HG02938 (cell line): ENCODE measurements at regions not wholly inside any gene's neighbourhood (a gene's known extent, or its start where the extent isn't known, plus 50 kb on each side); places are given as distances from the start of the nearest gene placed in this dataset.

Experiments used
- ATAC-seq: cut with Tn5 transposase; IDR thresholded peaks from one replicate; pipeline ENCODE4 v1.9.1; 2021; ENCODE audit warnings: mild to moderate bottlenecking, moderate library complexity; ENCODE audit not compliant: unreplicated experiment

DNA sequence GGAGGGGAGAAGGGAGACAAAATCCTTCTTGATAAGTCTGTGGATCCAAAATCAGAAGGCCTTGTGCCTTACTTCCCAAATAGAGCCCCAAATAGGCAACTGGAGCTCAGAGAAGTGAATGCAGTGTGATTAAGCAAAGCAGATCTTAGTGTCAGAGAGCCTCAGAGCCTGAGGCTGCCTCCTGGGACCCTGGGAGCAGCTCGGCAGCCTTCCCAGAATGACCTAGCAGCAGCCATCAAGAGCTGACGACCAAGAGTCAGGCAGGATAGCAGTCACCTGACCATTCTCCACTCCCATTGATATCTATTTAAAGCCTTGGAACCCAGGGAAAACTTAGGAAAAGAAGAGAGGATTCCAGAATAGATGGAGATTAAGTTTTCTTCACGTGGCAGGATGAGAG is 78.0 kb upstream of the SMYD2 start:
- ATAC-seq, result no peak

DNA sequence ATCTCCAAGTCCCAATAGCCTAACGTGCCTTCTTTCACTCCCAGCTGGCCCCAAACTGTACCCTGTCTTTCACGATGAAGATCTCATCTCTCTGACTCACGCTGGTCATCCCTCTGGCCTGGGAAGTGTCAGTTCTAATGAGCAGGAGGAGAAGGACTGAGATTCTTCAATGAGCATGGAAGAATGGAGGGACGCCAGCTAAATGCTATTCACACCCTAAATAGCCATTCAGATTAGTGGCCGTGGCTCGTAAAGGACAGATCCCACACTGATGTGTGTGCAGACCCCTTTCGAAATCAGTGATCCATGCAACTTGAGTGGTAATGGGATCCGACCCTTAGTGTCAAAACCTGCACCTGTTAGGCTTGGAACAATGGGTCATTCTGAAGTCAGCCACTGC is 75.9 kb upstream of the SMYD2 start:
- no peak for ATAC-seq

DNA sequence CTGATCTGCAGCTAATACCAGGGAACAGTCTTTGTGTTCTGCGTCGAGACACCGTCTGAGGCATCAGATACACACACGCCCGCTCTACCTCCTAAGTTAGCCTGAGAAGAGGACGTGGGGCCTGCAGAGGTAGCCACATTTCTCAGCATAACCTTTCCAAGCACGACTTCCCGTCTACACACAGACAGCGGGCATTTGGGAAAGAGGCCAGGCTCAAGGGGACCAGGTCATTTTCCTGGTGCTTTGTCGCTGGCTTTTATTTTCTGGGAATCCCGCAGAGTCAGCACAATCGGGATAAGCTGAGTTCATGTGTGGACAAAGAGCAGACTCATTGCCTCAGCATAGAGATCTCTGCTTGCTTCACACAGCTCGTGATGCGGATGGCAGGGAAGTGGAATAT is 72.5 kb upstream of the SMYD2 start:
- no peak for ATAC-seq

DNA sequence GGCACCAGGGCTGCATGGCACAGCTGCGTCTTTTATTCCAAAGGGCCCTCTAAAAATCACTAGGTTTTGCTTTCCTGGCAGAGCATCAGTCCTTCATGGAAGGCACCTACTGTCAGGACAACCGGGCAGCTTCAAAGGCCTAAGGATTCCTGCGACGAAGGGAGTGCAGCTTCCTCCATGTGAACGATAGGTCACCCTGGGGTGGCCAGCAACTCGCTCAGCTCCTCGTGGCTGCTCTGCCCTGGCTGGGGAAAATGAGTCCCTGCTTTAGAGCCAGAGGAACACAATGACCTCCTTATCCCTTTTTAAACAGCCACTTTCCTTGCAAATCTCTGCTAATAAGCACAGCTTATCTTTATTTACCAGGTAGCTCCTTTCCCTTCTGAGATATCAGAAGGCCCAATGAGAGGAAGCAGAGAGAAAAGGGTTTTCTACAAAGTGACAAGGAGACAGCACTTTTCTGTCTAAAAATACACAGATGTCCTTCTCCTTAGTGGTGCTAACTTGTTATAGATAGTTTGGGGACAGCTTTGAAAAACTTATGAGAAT is 71.6 kb upstream of the SMYD2 start:
- no peak for ATAC-seq

DNA sequence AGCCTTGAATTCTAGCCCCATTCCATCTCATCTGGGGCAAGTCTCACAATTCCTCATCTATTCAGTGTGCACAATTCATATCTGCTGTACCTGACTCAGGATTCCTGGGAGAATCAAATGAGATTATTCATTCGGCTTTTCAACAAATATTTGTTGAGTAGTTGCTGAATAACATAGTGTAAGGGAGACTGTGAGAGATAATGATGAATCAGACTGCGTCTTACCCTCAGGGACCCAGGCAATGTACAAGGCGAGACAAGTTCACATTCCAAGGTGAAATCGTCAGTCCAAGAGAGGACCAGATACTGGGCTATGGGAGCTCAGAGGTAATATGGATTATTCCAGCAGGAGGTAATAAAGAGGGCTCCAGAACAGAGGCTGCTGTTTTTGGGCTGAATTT is 67.8 kb upstream of the SMYD2 start:
- no peak for ATAC-seq

DNA sequence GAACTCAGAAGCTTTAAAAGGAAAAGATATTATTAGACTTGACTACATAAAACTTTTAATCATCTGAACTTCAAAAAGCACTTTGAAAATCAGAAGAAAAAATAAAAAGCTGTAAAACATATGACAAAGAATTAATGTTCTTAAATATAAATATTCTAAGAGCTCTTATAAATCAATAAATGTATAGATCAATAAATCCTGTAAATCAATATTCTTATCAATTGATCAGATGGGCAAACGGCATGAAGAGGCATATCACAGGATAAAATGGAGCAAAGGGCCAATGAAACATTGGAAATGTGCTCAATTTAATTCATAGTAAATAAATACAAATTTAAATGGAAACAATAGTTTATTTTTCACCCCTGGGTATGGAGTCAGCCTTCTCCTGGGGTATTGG is 66.1 kb upstream of the SMYD2 start:
- no peak for ATAC-seq

DNA sequence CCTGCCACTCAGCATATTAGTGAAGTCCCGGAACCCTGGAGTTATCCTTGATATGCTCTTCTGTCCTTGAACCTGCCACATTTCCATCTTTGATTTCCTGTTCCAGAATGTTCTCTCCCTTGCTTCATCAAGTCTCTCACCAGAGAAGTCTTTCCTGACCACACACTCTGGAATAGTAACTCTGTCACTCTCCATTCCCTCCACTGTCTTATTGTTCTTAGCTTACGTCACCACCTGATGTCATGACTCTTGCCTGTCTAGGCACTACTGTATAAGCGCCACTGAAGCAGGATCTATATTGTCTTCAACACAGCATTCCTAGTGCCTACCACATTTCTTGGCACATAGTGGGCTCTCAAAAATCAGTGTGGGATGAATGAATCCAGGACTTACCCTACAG is 65.4 kb upstream of the SMYD2 start:
- no peak for ATAC-seq

DNA sequence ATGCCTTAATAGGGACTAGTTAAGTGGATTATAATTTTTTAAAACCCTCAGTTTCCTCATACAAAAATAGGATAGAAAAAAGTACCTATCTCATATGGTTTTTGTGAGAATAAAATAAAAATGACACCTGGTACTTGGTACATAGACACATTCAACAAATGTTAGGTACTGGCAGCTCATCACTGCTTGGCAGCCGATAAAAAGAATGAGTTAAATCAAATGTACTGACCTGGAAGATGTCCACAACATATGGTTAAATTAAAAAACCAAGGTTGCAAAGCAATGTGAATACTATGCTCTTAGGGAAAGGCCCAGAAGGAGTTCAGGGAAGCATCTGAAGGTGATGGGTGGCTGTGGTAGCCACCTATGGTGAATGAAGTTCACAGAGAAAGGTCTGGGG is 64.9 kb upstream of the SMYD2 start:
- ATAC-seq, result no peak

DNA sequence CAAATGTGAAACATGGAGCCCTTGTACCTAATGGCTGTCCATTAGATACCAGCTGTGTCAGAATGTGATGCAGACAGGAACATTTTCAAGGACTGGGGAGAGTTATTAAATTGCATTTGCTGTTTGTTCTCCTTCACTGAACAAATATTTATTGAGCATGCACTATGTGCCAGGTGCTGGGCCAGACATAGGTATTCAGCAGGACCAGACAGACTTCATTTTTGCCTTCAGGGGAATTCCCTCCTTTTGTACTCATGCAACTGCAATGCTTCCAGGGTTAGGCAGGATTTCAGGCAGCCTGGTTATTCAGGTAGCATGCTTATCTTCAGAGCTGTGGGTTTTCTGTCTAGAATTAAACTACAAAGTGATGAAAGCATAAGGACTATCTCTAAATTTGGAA is 64.2 kb upstream of the SMYD2 start:
- ATAC-seq, result no peak

DNA sequence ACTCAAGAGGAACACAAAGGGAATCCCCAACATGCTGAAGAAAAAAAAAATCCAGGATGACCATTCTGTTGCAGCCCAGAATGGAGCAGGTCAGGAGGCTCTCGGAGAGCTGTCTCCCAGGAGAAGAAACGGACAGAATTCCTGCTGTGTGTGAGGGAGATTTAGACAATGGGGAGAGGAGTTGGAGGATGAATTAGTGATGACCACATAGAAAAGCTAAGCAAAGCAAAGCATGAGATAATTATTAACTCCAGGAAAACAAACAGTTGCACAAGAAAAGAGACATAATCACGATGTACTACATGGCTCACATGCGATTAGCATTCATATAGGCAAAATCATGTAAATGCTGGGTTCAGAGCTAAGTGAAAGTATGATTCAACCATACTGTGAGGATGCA is 61.1 kb upstream of the SMYD2 start:
- ATAC-seq, result no peak

DNA sequence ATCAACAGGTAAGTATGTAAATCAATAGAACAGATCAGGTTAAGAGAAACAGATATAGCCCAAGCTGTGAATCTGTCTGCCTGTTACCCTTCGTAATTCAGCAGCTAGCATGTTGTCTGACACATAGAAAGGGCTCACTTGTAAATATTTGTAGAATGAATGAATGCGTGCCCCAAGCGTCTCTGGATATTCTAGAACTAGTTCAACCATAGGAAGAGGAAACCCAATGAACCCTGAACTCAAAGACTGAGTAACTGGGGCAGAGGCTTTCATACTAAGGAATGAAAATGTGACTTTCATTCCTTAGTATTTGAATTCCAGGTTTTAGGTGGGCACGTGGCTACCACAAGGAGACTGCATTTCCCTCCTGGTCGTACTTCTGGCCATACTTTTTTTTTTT is 60.1 kb upstream of the SMYD2 start:
- no peak for ATAC-seq

DNA sequence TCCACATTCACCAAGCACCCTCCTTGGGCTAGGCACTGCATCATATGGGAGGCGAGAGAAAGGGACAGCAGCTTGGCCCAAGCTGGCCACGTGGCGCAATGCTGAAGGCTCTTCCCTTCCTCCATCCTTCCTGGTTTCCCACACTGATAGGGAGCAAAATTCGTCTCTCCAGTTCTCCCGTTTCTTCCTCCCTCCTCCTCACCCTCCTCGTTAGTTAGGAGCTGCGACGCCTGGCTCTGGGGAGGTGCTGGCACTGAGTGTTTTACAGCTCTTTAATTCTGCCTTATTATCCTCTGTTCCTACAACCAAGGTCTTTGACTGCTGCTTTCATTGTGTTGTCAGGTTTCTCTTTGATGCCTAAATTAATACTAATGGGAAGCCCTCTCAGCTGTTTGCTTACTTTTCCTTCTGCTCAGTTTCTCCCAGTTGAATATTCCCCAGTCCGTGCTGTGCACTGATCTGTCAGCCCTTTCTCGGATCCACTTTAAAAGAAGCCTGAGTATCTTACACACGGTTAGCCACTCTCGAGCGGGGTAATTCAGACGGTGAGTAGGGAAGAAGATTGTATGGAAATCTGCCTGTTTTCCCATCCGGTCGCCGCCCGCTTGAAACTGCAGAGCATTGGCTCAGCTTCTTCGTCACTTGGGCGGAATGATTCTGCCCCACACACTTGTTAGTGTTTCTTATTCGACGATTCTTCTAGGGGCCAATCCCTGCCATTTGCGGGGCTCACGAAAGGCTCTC is 56.2 kb upstream of the SMYD2 start:
- ATAC-seq, result no peak

DNA sequence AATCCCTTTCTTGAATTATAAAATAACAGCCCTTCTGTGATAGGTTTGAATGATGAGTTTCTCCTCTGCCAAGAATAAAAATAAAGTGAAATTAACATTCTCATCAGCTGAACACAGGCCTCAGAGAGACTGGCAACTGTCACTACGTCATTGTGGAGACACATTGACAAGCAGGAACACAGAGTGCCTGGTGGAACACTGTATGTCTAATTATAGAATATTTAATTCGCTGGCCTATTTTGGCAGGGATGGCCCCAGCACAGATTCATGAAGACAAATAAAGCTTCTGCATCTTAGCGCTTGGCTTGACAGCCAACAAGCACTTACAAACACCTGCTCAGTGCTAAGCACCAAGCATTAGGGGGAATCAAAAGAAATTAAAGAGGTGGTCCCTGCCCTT is 52.0 kb upstream of the SMYD2 start:
- ATAC-seq, result no peak

DNA sequence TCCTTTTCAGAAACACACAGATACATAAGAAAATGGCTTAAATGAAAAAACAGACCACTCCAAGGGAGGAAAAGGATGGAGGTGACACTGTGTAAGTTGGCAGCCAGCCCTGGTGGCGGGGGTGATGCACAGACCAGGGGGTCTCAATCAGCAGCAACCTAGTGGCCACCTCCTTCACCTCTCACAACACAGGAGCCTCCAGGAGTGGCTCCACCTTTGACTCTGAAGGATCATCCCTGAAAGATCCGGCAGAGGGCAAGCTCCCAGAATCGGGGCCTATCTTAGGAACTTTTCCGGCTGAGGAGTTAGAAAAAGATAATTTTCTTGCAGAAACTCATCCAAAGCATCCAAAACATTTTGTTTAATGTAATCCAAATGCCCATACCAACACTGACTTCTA is 51.2 kb upstream of the SMYD2 start:
- no peak for ATAC-seq
